ENCODE measurements at regions not wholly inside any gene's neighbourhood (a gene's known extent, or its start where the extent isn't known, plus 50 kb on each side); places are given as distances from the start of the nearest gene placed in this dataset.
"Not testable (repeated sequence)": the region's sequence is repeated elsewhere in the genome, so short reads cannot be mapped to it uniquely, and the experiment has no call there.

GRCh38 chr5:136453199-136453598 lies 87.9 kb upstream of the TRPC7 start:
- Histone ChIP-seq H3K4me2 (ENCODE audit: low read length) (no peak overlapping the region), H2AFZ (ENCODE audit: low read depth, low read length) (no peak overlapping the region), H3K27ac (ENCODE audit: low read length) (no peak overlapping the region), H3K9me3 (ENCODE audit: low read length) (no peaks in the 10 kb centered on the region), H3K4me3 (ENCODE audit: low read length) (no peak overlapping the region), H3K36me3 (ENCODE audit: insufficient read depth, low read length) (no peaks in the 10 kb centered on the region), H3F3A (ENCODE audit: insufficient read depth, low read length, poor library complexity, severe bottlenecking) (no peaks in the 10 kb centered on the region), H3K79me2 (replicated peaks; ENCODE audit: insufficient read depth, low read length) (no peaks in the 10 kb centered on the region), H4K20me1 (ENCODE audit: insufficient read depth) (no peaks in the 10 kb centered on the region), H3K27me3 (ENCODE audit: insufficient read depth, low read depth, low read length) (no peaks in the 10 kb centered on the region), H3K9ac (ENCODE audit: low read length) (no peak overlapping the region), H3K9me2 (ENCODE audit: insufficient read depth, low read length) (no peaks in the 10 kb centered on the region)
- TF ChIP-seq RAD21 (conservative IDR thresholded peaks at IDR 0.05) (no peak), EZH2 (IDR thresholded peaks at IDR 0.05; ENCODE audit: borderline replicate concordance, insufficient read depth, low read length, poor library complexity, severe bottlenecking) (no peak), SMC3 (conservative IDR thresholded peaks at IDR 0.05; ENCODE audit: poor library complexity) (no peak), POLR2AphosphoS5 (IDR thresholded peaks at IDR 0.05) (no peak), TAF1 (IDR thresholded peaks at IDR 0.05; ENCODE audit: low read depth) (no peak), EP300 (conservative IDR thresholded peaks at IDR 0.05; ENCODE audit: poor library complexity, severe bottlenecking) (no peak), MXI1 (conservative IDR thresholded peaks at IDR 0.05; ENCODE audit: poor library complexity, severe bottlenecking) (no peak)
- TF ChIP-seq, protein P1, sequence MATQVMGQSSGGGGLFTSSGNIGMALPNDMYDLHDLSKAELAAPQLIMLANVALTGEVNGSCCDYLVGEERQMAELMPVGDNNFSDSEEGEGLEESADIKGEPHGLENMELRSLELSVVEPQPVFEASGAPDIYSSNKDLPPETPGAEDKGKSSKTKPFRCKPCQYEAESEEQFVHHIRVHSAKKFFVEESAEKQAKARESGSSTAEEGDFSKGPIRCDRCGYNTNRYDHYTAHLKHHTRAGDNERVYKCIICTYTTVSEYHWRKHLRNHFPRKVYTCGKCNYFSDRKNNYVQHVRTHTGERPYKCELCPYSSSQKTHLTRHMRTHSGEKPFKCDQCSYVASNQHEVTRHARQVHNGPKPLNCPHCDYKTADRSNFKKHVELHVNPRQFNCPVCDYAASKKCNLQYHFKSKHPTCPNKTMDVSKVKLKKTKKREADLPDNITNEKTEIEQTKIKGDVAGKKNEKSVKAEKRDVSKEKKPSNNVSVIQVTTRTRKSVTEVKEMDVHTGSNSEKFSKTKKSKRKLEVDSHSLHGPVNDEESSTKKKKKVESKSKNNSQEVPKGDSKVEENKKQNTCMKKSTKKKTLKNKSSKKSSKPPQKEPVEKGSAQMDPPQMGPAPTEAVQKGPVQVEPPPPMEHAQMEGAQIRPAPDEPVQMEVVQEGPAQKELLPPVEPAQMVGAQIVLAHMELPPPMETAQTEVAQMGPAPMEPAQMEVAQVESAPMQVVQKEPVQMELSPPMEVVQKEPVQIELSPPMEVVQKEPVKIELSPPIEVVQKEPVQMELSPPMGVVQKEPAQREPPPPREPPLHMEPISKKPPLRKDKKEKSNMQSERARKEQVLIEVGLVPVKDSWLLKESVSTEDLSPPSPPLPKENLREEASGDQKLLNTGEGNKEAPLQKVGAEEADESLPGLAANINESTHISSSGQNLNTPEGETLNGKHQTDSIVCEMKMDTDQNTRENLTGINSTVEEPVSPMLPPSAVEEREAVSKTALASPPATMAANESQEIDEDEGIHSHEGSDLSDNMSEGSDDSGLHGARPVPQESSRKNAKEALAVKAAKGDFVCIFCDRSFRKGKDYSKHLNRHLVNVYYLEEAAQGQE (IDR thresholded peaks at IDR 0.05; ENCODE audit: borderline replicate concordance): no peak
- TF ChIP-seq, protein P2, sequence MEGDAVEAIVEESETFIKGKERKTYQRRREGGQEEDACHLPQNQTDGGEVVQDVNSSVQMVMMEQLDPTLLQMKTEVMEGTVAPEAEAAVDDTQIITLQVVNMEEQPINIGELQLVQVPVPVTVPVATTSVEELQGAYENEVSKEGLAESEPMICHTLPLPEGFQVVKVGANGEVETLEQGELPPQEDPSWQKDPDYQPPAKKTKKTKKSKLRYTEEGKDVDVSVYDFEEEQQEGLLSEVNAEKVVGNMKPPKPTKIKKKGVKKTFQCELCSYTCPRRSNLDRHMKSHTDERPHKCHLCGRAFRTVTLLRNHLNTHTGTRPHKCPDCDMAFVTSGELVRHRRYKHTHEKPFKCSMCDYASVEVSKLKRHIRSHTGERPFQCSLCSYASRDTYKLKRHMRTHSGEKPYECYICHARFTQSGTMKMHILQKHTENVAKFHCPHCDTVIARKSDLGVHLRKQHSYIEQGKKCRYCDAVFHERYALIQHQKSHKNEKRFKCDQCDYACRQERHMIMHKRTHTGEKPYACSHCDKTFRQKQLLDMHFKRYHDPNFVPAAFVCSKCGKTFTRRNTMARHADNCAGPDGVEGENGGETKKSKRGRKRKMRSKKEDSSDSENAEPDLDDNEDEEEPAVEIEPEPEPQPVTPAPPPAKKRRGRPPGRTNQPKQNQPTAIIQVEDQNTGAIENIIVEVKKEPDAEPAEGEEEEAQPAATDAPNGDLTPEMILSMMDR (IDR thresholded peaks at IDR 0.05; ENCODE audit: poor library complexity, severe bottlenecking): no peak

DNA sequence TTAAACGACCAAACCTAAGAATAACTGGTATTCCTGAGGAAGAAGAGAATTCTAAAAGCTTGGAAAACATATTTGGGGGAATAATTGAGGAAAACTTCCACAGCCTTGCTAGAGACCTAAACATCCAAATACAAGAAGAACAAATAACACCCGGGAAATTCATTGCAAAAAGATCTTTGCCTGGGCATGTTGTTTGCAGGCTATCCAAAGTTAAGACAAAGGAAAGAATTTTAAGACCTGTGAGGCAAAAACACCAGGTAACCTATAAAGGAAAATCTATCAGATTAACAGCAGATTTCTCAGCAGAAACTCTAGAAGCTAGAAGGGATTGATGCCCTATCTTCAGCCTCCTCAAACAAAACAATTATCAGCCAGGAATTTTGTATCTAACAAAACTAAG lies 82.2 kb upstream of the TRPC7 start:
- not testable (repeated sequence) for H2AFZ ChIP-seq (ENCODE audit: low read depth, low read length); H3K9ac ChIP-seq (ENCODE audit: low read length); H3K9me3 ChIP-seq (ENCODE audit: low read length); H3K4me3 ChIP-seq (ENCODE audit: low read length); H3F3A ChIP-seq (ENCODE audit: insufficient read depth, low read length, poor library complexity, severe bottlenecking); H3K79me2 ChIP-seq (replicated peaks; ENCODE audit: insufficient read depth, low read length); H3K27ac ChIP-seq (ENCODE audit: low read length); H3K4me2 ChIP-seq (ENCODE audit: low read length); H3K27me3 ChIP-seq (ENCODE audit: insufficient read depth, low read depth, low read length); H3K36me3 ChIP-seq (ENCODE audit: insufficient read depth, low read length); H3K9me2 ChIP-seq (ENCODE audit: insufficient read depth, low read length); H4K20me1 ChIP-seq (ENCODE audit: insufficient read depth)

GRCh38 chr5:136446565-136446964 lies 81.2 kb upstream of the TRPC7 start:
- H3F3A ChIP-seq (ENCODE audit: insufficient read depth, low read length, poor library complexity, severe bottlenecking): no peaks in the 10 kb centered on the region
- no peak overlapping the region for H3K4me2 ChIP-seq (ENCODE audit: low read length)
- H3K27me3 ChIP-seq (ENCODE audit: insufficient read depth, low read depth, low read length): no peaks in the 10 kb centered on the region
- H2AFZ ChIP-seq (ENCODE audit: low read depth, low read length): no peak overlapping the region
- TF ChIP-seq, protein P1 (IDR thresholded peaks at IDR 0.05; ENCODE audit: borderline replicate concordance): no peak
- TF ChIP-seq EP300 (conservative IDR thresholded peaks at IDR 0.05; ENCODE audit: poor library complexity, severe bottlenecking) (no peak), SMC3 (conservative IDR thresholded peaks at IDR 0.05; ENCODE audit: poor library complexity) (no peak), TAF1 (IDR thresholded peaks at IDR 0.05; ENCODE audit: low read depth) (no peak), EZH2 (IDR thresholded peaks at IDR 0.05; ENCODE audit: borderline replicate concordance, insufficient read depth, low read length, poor library complexity, severe bottlenecking) (no peak), POLR2AphosphoS5 (IDR thresholded peaks at IDR 0.05) (no peak), MXI1 (conservative IDR thresholded peaks at IDR 0.05; ENCODE audit: poor library complexity, severe bottlenecking) (no peak), RAD21 (conservative IDR thresholded peaks at IDR 0.05) (no peak)
- TF ChIP-seq, protein P2 (IDR thresholded peaks at IDR 0.05; ENCODE audit: poor library complexity, severe bottlenecking): no peak
- no peak overlapping the region for H3K27ac ChIP-seq (ENCODE audit: low read length)
- no peaks in the 10 kb centered on the region for H3K9me3 ChIP-seq (ENCODE audit: low read length)
- H3K79me2 ChIP-seq (replicated peaks; ENCODE audit: insufficient read depth, low read length): no peaks in the 10 kb centered on the region
- no peaks in the 10 kb centered on the region for H3K36me3 ChIP-seq (ENCODE audit: insufficient read depth, low read length)
- no peaks in the 10 kb centered on the region for H4K20me1 ChIP-seq (ENCODE audit: insufficient read depth)
- no peak overlapping the region for H3K9ac ChIP-seq (ENCODE audit: low read length)
- no peak overlapping the region for H3K4me3 ChIP-seq (ENCODE audit: low read length)
- H3K9me2 ChIP-seq (ENCODE audit: insufficient read depth, low read length): no peaks in the 10 kb centered on the region

All from neural cell (in vitro differentiated cells).